Keratinocyte (primary cell): ENCODE measurements at regions not wholly inside any gene's neighbourhood (a gene's known extent, or its start where the extent isn't known, plus 50 kb on each side); places are given as distances from the start of the nearest gene placed in this dataset.
"Not testable (repeated sequence)": the region's sequence is repeated elsewhere in the genome, so short reads cannot be mapped to it uniquely, and the experiment has no call there.

Experiments
- DNase-seq: peaks from one replicate; pipeline ENCODE4 v3.0.0-alpha.2; 2011; ENCODE audit warnings: low read depth, missing footprints, low spot score
- FAIRE-seq: peaks from 2 replicates; lab custom pipeline; 2011; peaks lifted over from hg19 to GRCh38; lab: Jason Lieb, UNC
- H2AFZ ChIP-seq: 2 replicates; pipeline ENCODE4 v1.6.0; 2012; ENCODE audit warnings: low read length, control low read depth, inconsistent platforms; ENCODE audit not compliant: control insufficient read depth
- H3K27ac ChIP-seq: 2 replicates; pipeline ENCODE4 v1.5.1; 2011; ENCODE audit warnings: low read length; ENCODE audit not compliant: control insufficient read depth, insufficient read depth
- H3K27me3 ChIP-seq: 3 replicates; pipeline ENCODE4 v1.6.0; 2011; ENCODE audit warnings: low read length; ENCODE audit not compliant: control insufficient read depth, insufficient read depth; ENCODE audit errors: extremely low read depth
- H3K36me3 ChIP-seq, 2 experiments: 2 replicates in 1 of 2; 3 replicates in 1 of 2; pipeline ENCODE4 v1.5.1; 2011; ENCODE audit warnings: low read length in 2 of 2, mild to moderate bottlenecking in 1 of 2; ENCODE audit not compliant: control insufficient read depth in 2 of 2, insufficient read depth in 2 of 2; ENCODE audit errors: extremely low read depth in 1 of 2
- H3K4me1 ChIP-seq: 3 replicates; pipeline ENCODE4 v1.5.1; 2011; ENCODE audit warnings: low read length; ENCODE audit not compliant: control insufficient read depth, insufficient read depth; ENCODE audit errors: extremely low read depth
- H3K4me2 ChIP-seq: 3 replicates; pipeline ENCODE4 v1.6.0; 2011; ENCODE audit warnings: low read depth, low read length; ENCODE audit not compliant: control insufficient read depth, insufficient read depth; ENCODE audit errors: extremely low read depth
- H3K4me3 ChIP-seq, 3 experiments: fragments of 200-600 bp in 1 of 3; sonication (generic) in 1 of 3; 2 replicates in 2 of 3; 3 replicates in 1 of 3; pipeline ENCODE4 v1.5.1; 2011 to 2016; ENCODE audit warnings: low read length in 3 of 3, mild to moderate bottlenecking in 3 of 3, control low read depth in 2 of 3, inconsistent platforms in 1 of 3, low read depth in 1 of 3, mixed read lengths in 1 of 3, mixed run types in 1 of 3, moderate library complexity in 1 of 3; ENCODE audit not compliant: control insufficient read depth in 2 of 3, insufficient read depth in 2 of 3; ENCODE audit errors: extremely low read depth in 1 of 3
- H3K79me2 ChIP-seq: 2 replicates; pipeline ENCODE4 v1.6.0; 2012; ENCODE audit warnings: low read length; ENCODE audit not compliant: control insufficient read depth, insufficient read depth
- H3K9ac ChIP-seq: 3 replicates; pipeline ENCODE4 v1.6.0; 2011; ENCODE audit warnings: low read length; ENCODE audit not compliant: control insufficient read depth, insufficient read depth; ENCODE audit errors: extremely low read depth
- H3K9me1 ChIP-seq: 3 replicates; pipeline ENCODE4 v1.6.0; 2011; ENCODE audit warnings: low read length; ENCODE audit not compliant: control insufficient read depth, insufficient read depth; ENCODE audit errors: extremely low read depth
- H3K9me3 ChIP-seq: 2 replicates; pipeline ENCODE4 v1.5.1; 2012; ENCODE audit warnings: low read depth, low read length; ENCODE audit not compliant: control insufficient read depth
- H4K20me1 ChIP-seq: 3 replicates; pipeline ENCODE4 v1.6.0; 2011; ENCODE audit warnings: low read length; ENCODE audit not compliant: control insufficient read depth, insufficient read depth; ENCODE audit errors: extremely low read depth
- CTCF ChIP-seq, 3 experiments: IDR thresholded peaks in 1 of 3; conservative IDR thresholded peaks in 1 of 3; optimal IDR thresholded peaks in 1 of 3; 2 replicates in 2 of 3; 3 replicates in 1 of 3; pipeline versions ENCODE3 to v1.5.1; 2011; ENCODE audit warnings: low read length in 3 of 3, mild to moderate bottlenecking in 3 of 3, moderate library complexity in 2 of 3, control low read depth in 1 of 3, inconsistent platforms in 1 of 3; ENCODE audit not compliant: insufficient read depth in 2 of 3; ENCODE audit errors: extremely low read depth in 1 of 3
- EZH2 ChIP-seq: IDR thresholded peaks from one replicate; pipeline ENCODE4 v1.6.1; 2012; ENCODE audit warnings: inconsistent platforms, mild to moderate bottlenecking, low read length, moderate library complexity
- dilution Hi-C: fragments of 300-500 bp; cut with MboI; formaldehyde crosslinking; loops from one replicate; pipeline ENCODE4 v1.7.0; 2020; ENCODE audit warnings: low sequenced_read_pairs; ENCODE audit not compliant: extremely low pct_ligation_motif_present

- no peaks in the 10 kb centered on the region for H4K20me1 ChIP-seq
- no peaks in the 10 kb centered on the region for H3K9me3 ChIP-seq
- no peaks in the 10 kb centered on the region for H3K27me3 ChIP-seq
- no peak overlapping the region for H2AFZ ChIP-seq
- H3K9me1 ChIP-seq = no peaks in the 10 kb centered on the region
- dilution Hi-C loops = no loop called here
- FAIRE-seq (no peak), DNase-seq (no peak)
- H3K4me1 ChIP-seq = no peaks in the 10 kb centered on the region
- no peaks in the 10 kb centered on the region for H3K79me2 ChIP-seq
- no peak overlapping the region for H3K9ac ChIP-seq
- H3K4me2 ChIP-seq = no peak overlapping the region
- H3K4me3 ChIP-seq = no peak overlapping the region
- no peak overlapping the region for H3K27ac ChIP-seq
- H3K36me3 ChIP-seq = no peaks in the 10 kb centered on the region
- no peak for TF ChIP-seq EZH2
- TF ChIP-seq CTCF (optimal IDR thresholded peaks at IDR 0.05 in 1 of 3, IDR thresholded peaks at IDR 0.05 in 1 of 3, conservative IDR thresholded peaks at IDR 0.05 in 1 of 3; ENCODE audit: extremely low read depth in 1 of 3, insufficient read depth in 2 of 3, low read length in 3 of 3) = no peak
These were observed 103.1 kb upstream of the DAZL start for GRCh38 chr3:16708285-16708684.

GRCh38 chr3:16711691-16712090 is 106.5 kb upstream of the DAZL start:
- H3K9ac ChIP-seq, H3K4me3 ChIP-seq, FAIRE-seq, dilution Hi-C loops, H3K27ac ChIP-seq, H3K9me3 ChIP-seq, DNase-seq, H4K20me1 ChIP-seq, H3K79me2 ChIP-seq, H3K9me1 ChIP-seq, H3K4me2 ChIP-seq, H2AFZ ChIP-seq, H3K4me1 ChIP-seq, H3K36me3 ChIP-seq, H3K27me3 ChIP-seq: not testable (repeated sequence)

- dilution Hi-C loops = no loop called here
- Histone ChIP-seq H3K9me1 (no peaks in the 10 kb centered on the region), H3K27me3 (no peaks in the 10 kb centered on the region), H3K4me2 (no peak overlapping the region), H3K9ac (no peak overlapping the region), H4K20me1 (no peaks in the 10 kb centered on the region), H3K9me3 (no peaks in the 10 kb centered on the region), H3K4me1 (no peaks in the 10 kb centered on the region), H3K36me3 (no peaks in the 10 kb centered on the region), H3K27ac (no peak overlapping the region), H3K4me3 (no peak overlapping the region), H3K79me2 (no peaks in the 10 kb centered on the region), H2AFZ (no peak overlapping the region)
- no peak for FAIRE-seq
- no peak for DNase-seq
- TF ChIP-seq CTCF (optimal IDR thresholded peaks at IDR 0.05 in 1 of 3, IDR thresholded peaks at IDR 0.05 in 1 of 3, conservative IDR thresholded peaks at IDR 0.05 in 1 of 3; ENCODE audit: extremely low read depth in 1 of 3, insufficient read depth in 2 of 3, low read length in 3 of 3) (no peak), EZH2 (no peak)
These were observed 110.1 kb upstream of the DAZL start for GRCh38 chr3:16715281-16715680.
